MM.1S (cell line): ENCODE measurements at regions not wholly inside any gene's neighbourhood (a gene's known extent, or its start where the extent isn't known, plus 50 kb on each side); places are given as distances from the start of the nearest gene placed in this dataset.

ENCODE experiments used
- CTCF ChIP-seq: fragments of 300-600 bp; sonication (generic); IDR thresholded peaks from 2 replicates; pipeline ENCODE4 v1.5.1; 2016; ENCODE audit warnings: antibody characterized with exemption, low read length, mixed read lengths
- EZH2 ChIP-seq: fragments of 300-600 bp; sonication (generic); optimal IDR thresholded peaks from 2 replicates; pipeline ENCODE3; 2017; ENCODE audit warnings: low read depth, mild to moderate bottlenecking, antibody characterized with exemption, low read length, mixed read lengths

- TF ChIP-seq CTCF (no peak), EZH2 (no peak)
Measured at GRCh38 chr14:44428231-44428945, 78.7 kb downstream of the FSCB start.
